ENCODE measurements at regions not wholly inside any gene's neighbourhood (a gene's known extent, or its start where the extent isn't known, plus 50 kb on each side); places are given as distances from the start of the nearest gene placed in this dataset.
"Not testable (repeated sequence)": the region's sequence is repeated elsewhere in the genome, so short reads cannot be mapped to it uniquely, and the experiment has no call there.

DNA sequence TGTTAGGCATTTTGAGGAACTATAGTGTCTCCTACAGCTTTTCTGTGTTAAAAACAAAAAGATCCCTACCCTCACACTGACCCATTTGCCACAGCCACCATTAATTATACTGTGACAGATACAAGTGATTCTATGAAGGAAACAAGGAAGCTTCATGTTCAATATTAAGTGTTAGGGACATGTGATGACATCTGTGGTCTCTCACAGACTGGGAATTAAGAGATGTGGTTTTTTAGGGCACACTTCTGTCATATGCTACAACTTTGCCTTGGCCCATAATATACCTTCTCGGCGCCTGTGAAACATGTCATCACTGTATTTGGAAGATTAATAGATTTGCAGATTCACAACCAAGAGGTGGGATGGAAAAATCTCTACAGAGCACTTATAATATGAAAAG, 102.9 kb upstream of the TCF21 start:
- no peak overlapping the region for H3K27ac ChIP-seq
- TF ChIP-seq ZFX (IDR thresholded peaks at IDR 0.05) (no peak), CTCF (conservative IDR thresholded peaks at IDR 0.05) (no peak)

GRCh38 chr6:133787122-133787521, 101.8 kb upstream of the TCF21 start:
- no peak for TF ChIP-seq CTCF (conservative IDR thresholded peaks at IDR 0.05)
- H3K27ac ChIP-seq = no peak overlapping the region

DNA sequence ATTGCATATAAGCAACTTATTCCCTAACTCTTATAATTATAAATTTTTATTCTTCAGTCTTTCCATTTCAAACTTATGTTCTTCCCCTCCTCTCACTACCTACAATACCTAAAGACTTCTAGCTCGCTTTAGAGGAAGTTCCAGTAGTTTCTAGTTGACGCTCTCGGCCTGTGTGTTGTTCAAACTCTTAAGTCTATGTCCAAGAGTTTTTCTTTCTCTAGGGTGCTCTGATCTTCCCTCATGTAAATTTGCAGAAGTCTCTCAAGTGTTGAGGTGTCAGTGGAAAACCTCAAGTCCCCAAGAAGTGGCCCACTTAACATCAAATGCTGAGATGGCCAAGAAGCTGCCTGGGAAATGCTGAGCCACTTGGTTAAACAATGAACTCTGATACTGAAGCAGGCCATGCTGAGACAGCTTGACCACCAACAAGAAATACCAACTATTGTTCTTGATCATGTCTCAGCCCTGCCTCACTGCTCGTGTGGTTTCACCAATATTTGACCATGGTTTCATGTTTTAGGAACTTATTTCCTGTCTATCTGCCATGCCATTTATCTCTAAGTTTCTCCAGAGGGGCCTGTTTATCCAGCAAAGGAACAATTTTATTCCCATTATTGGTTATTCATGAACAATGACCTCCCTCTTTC, 100.9 kb upstream of the TCF21 start:
- no peak overlapping the region for H3K27ac ChIP-seq
- TF ChIP-seq ZFX (IDR thresholded peaks at IDR 0.05) (no peak), CTCF (conservative IDR thresholded peaks at IDR 0.05) (no peak)

GRCh38 chr6:133788556-133788955, 100.4 kb upstream of the TCF21 start:
- no peak for TF ChIP-seq ZFX (IDR thresholded peaks at IDR 0.05)
- no peak for TF ChIP-seq CTCF (conservative IDR thresholded peaks at IDR 0.05)
- no peak overlapping the region for H3K27ac ChIP-seq

DNA sequence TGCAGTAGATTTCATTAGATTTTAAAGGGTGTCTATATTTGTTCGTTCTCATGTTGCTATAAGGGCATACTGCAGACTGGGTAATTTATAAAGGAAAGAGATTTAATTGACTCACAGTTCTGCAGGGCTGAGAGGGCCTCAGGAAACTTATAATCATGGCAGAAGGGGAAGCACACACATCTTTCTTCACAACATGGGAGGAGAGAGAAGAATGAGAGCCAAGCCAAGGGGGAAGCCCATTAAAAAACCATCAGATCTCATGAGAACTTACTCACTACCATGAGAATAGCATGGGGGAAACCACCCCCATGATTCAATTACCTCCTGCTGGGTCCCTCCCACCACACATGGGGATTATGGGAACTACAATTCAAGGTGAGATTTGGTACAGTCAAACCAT, 99.5 kb upstream of the TCF21 start:
- not testable (repeated sequence) for H3K27ac ChIP-seq

DNA sequence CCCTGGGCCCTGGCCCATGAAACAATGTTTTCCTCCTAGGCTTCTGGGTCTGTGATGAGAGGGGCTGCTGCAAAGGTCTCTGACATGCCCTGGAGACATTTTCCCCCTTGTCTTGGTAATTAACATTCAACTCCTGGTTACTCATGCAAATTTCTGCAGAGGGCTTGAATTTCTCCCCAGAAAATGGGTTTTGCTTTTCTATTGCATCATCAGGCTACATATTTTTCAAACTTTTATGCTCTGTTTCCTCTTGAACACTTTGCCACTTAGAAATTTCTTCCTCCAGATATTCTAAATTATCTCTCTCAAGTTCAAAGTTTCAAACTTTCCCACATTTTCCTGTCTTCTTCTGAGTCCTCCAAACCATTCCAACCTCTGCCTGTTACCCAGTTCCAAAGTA, 98.2 kb upstream of the TCF21 start:
- H3K27ac ChIP-seq = not testable (repeated sequence)

GRCh38 chr6:133795051-133795450, 93.9 kb upstream of the TCF21 start:
- H3K27ac ChIP-seq = not testable (repeated sequence)

DNA sequence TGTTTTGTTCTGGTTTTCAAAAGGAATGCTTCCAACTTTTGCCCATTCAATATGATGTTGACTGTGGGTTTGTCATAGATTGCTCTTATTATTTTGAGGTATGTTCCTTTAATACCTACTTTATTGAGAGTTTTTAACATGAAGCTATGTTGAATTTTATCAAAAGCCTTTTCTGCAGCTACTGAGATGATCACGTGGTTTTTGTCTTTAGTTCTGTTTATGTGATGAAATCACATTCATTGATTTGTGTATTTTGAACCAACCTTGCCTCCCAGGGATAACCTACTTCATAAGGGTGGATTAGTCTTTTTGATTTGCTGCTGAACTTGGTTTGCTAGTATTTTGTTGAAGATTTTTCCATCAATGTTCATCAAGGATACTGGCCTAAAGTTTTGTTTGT, 92.7 kb upstream of the TCF21 start:
- H3K27ac ChIP-seq = no peak overlapping the region
- TF ChIP-seq CTCF (conservative IDR thresholded peaks at IDR 0.05) (no peak), ZFX (IDR thresholded peaks at IDR 0.05) (no peak)

DNA sequence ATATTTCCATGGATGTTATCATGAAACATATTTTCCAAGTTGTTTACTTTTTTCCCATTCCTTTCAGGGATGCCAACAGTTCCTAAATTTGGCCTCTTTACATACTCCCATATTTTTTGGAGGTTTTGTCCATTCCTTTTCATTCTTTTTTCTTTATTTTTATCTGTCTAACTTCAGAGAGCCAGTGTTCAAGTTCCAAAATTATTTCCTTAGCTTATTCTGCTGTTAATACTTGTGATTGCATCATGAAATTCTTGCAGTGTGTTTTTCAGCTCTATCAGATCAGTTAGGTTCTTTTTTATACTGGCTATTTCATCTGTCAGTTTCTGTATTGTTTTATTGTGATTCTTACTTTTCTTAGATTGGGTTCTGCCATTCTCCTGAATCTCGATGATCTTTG, 89.9 kb upstream of the TCF21 start:
- TF ChIP-seq CTCF (conservative IDR thresholded peaks at IDR 0.05) (no peak), ZFX (IDR thresholded peaks at IDR 0.05) (no peak)
- no peak overlapping the region for H3K27ac ChIP-seq
